HFFc6 (cell line): ENCODE measurements at regions not wholly inside any gene's neighbourhood (a gene's known extent, or its start where the extent isn't known, plus 50 kb on each side); places are given as distances from the start of the nearest gene placed in this dataset.
"Not testable (repeated sequence)": the region's sequence is repeated elsewhere in the genome, so short reads cannot be mapped to it uniquely, and the experiment has no call there.

Source experiments
- DNase-seq: peaks from one replicate; pipeline ENCODE4 v3.0.0-alpha.2; 2018
- H3K27ac Mint-ChIP-seq: 2 replicates; pipeline ENCODE4 v1.8.0; 2020; ENCODE audit warnings: mild to moderate bottlenecking, mixed read lengths
- H3K27me3 Mint-ChIP-seq: 2 replicates; pipeline ENCODE4 v1.8.0; 2021; ENCODE audit warnings: mild to moderate bottlenecking, moderate library complexity, mixed read lengths; ENCODE audit not compliant: insufficient read depth
- H3K36me3 Mint-ChIP-seq: 2 replicates; pipeline ENCODE4 v1.8.0; 2021; ENCODE audit warnings: low read depth, mixed read lengths
- H3K4me1 Mint-ChIP-seq: 2 replicates; pipeline ENCODE4 v1.8.0; 2020; ENCODE audit warnings: low read depth, mixed read lengths
- H3K4me3 Mint-ChIP-seq: 2 replicates; pipeline ENCODE4 v1.8.0; 2020; ENCODE audit warnings: mild to moderate bottlenecking, moderate library complexity, mixed read lengths
- H3K9me3 Mint-ChIP-seq: 2 replicates; pipeline ENCODE4 v1.8.0; 2020; ENCODE audit warnings: mild to moderate bottlenecking, mixed read lengths
- CTCF ChIP-seq: fragments of 200-600 bp; sonication (generic); IDR thresholded peaks from 2 replicates; pipeline ENCODE4 v1.5.0; 2021; ENCODE audit warnings: antibody characterized with exemption, mild to moderate bottlenecking

- Mint-ChIP-seq H3K4me3 (no peak overlapping the region), H3K27ac (no peak overlapping the region; the same call in 1 of the 2 replicates), H3K9me3 (no peaks in the 10 kb centered on the region), H3K36me3 (no peaks in the 10 kb centered on the region), H3K4me1 (peaks cover 28% of the 10 kb centered on the region), H3K27me3 (no peaks in the 10 kb centered on the region; the same call in 1 of the 2 replicates)
- TF ChIP-seq CTCF, result no peak
- DNase-seq, result no peak
Measured at GRCh38 chr5:53167836-53168235, 58.3 kb upstream of the MOCS2 start.

- no peak for DNase-seq
- peaks cover 2% of the 10 kb centered on the region for H3K27me3 Mint-ChIP-seq
- no peak overlapping the region for H3K4me3 Mint-ChIP-seq
- no peak overlapping the region for H3K27ac Mint-ChIP-seq
- H3K4me1 Mint-ChIP-seq, result peaks cover 28% of the 10 kb centered on the region
- H3K36me3 Mint-ChIP-seq, result peaks cover 3% of the 10 kb centered on the region
- peaks cover 2% of the 10 kb centered on the region; the same call in 1 of the 2 replicates for H3K9me3 Mint-ChIP-seq
- no peak for TF ChIP-seq CTCF
Measured at GRCh38 chr5:53169933-53170332, 60.4 kb upstream of the MOCS2 start.

- peak; percentile 85 for TF ChIP-seq CTCF
- peak; percentile 12 for DNase-seq
- peaks cover 9% of the 10 kb centered on the region; the same call in 1 of the 2 replicates for H3K9me3 Mint-ChIP-seq
- peaks cover 11% of the 10 kb centered on the region for H3K36me3 Mint-ChIP-seq
- peaks cover 27% of the 10 kb centered on the region for H3K4me1 Mint-ChIP-seq
- peaks cover 2% of the 10 kb centered on the region for H3K27me3 Mint-ChIP-seq
- no peak overlapping the region for H3K4me3 Mint-ChIP-seq
- no peak overlapping the region for H3K27ac Mint-ChIP-seq
Measured at GRCh38 chr5:53170746-53171349, 61.3 kb upstream of the MOCS2 start.

GRCh38 chr5:53172073-53172472 is 62.5 kb upstream of the MOCS2 start:
- H3K9me3 Mint-ChIP-seq, DNase-seq, H3K27ac Mint-ChIP-seq, H3K4me3 Mint-ChIP-seq, H3K27me3 Mint-ChIP-seq: not testable (repeated sequence)
- H3K4me1 Mint-ChIP-seq, result peaks cover 15% of the 10 kb centered on the region
- H3K36me3 Mint-ChIP-seq, result peaks cover 11% of the 10 kb centered on the region

GRCh38 chr5:53172630-53173029 is 63.1 kb upstream of the MOCS2 start:
- peaks cover 11% of the 10 kb centered on the region for H3K36me3 Mint-ChIP-seq
- H3K27ac Mint-ChIP-seq, result no peak overlapping the region
- peaks cover 9% of the 10 kb centered on the region; the same call in 1 of the 2 replicates for H3K9me3 Mint-ChIP-seq
- no peak for DNase-seq
- TF ChIP-seq CTCF, result no peak
- peaks cover 11% of the 10 kb centered on the region for H3K4me1 Mint-ChIP-seq
- H3K4me3 Mint-ChIP-seq, result no peak overlapping the region
- peaks cover 2% of the 10 kb centered on the region for H3K27me3 Mint-ChIP-seq

GRCh38 chr5:53173083-53173482 is 63.5 kb upstream of the MOCS2 start:
- H3K36me3 Mint-ChIP-seq, result peaks cover 11% of the 10 kb centered on the region
- no peak overlapping the region for H3K27ac Mint-ChIP-seq
- peaks cover 7% of the 10 kb centered on the region for H3K4me1 Mint-ChIP-seq
- no peak for TF ChIP-seq CTCF
- H3K4me3 Mint-ChIP-seq, result no peak overlapping the region
- H3K9me3 Mint-ChIP-seq, result peaks cover 9% of the 10 kb centered on the region; the same call in 1 of the 2 replicates
- peaks cover 2% of the 10 kb centered on the region for H3K27me3 Mint-ChIP-seq
- DNase-seq, result no peak
